ENCODE measurements at regions not wholly inside any gene's neighbourhood (a gene's known extent, or its start where the extent isn't known, plus 50 kb on each side); places are given as distances from the start of the nearest gene placed in this dataset.

DNA sequence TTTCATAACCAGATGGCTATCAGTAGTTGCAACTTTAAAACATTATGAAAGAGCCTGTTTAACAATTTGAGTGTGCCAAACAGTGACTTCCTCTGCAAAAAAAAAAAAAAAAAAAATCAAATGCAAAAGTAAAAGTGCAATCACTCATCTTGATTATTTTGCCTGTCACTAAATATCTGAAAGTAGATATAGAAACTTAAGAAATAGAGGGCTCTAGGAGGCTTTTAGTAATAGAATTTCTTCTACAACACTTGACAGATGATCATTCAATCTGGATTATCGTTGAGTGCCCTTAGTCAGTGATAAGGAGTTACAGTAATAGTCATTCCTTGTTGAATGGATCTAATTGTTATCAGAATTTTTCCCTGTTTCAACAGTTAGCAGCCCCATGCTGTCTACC, 101.8 kb downstream of the CETN3 start:
- TF ChIP-seq, protein P1, sequence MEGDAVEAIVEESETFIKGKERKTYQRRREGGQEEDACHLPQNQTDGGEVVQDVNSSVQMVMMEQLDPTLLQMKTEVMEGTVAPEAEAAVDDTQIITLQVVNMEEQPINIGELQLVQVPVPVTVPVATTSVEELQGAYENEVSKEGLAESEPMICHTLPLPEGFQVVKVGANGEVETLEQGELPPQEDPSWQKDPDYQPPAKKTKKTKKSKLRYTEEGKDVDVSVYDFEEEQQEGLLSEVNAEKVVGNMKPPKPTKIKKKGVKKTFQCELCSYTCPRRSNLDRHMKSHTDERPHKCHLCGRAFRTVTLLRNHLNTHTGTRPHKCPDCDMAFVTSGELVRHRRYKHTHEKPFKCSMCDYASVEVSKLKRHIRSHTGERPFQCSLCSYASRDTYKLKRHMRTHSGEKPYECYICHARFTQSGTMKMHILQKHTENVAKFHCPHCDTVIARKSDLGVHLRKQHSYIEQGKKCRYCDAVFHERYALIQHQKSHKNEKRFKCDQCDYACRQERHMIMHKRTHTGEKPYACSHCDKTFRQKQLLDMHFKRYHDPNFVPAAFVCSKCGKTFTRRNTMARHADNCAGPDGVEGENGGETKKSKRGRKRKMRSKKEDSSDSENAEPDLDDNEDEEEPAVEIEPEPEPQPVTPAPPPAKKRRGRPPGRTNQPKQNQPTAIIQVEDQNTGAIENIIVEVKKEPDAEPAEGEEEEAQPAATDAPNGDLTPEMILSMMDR (conservative IDR thresholded peaks at IDR 0.05; ENCODE audit: low read depth, low read length): no peak
- no peak for TF ChIP-seq EZH2 (IDR thresholded peaks at IDR 0.05; ENCODE audit: low read length, unreplicated experiment)

All from PC-3 (cell line).